GM12878 (cell line): ENCODE measurements at regions not wholly inside any gene's neighbourhood (a gene's known extent, or its start where the extent isn't known, plus 50 kb on each side); places are given as distances from the start of the nearest gene placed in this dataset.

Source experiments
- ATAC-seq: fragments of 200-7000 bp; cut with Tn5 transposase; 3 replicates; pipeline ENCODE4 v1.9.1; 2020; ENCODE audit warnings: mild to moderate bottlenecking, moderate library complexity
- BruUV-seq: library from RNA; stranded (reverse); fragments of 400-500 nt; replicated peaks from 2 replicates; lab custom pipeline; 2021; lab: Mats Ljungman, UMichigan
- CTCF ChIA-PET: fragments of 300-600 bp; sonication (Branson Sonifier 250); formaldehyde crosslinking; extraction: SDS; loops from one replicate; lab custom pipeline; 2021; ENCODE audit warnings: inconsistent platforms; lab: Yijun Ruan, JAX
- POLR2A ChIA-PET: fragments of 350-600 bp; formaldehyde crosslinking; extraction: SDS; loops from one replicate; lab custom pipeline; 2021; ENCODE audit warnings: inconsistent platforms; lab: Charles Lee
- RAD21 ChIA-PET: fragments of 300-600 bp; sonication (Branson Sonifier 250); formaldehyde crosslinking; loops from one replicate; lab custom pipeline; 2023; ENCODE audit warnings: antibody characterized with exemption; ENCODE audit not compliant: unreplicated experiment; lab: Charles Lee
- SMC1A ChIA-PET: fragments of 300-600 bp; sonication (Branson Sonifier 250); formaldehyde crosslinking; loops from one replicate; lab custom pipeline; 2023; ENCODE audit not compliant: unreplicated experiment, uncharacterized antibody; lab: Charles Lee
- DNase-seq: peaks from one replicate; pipeline ENCODE4 v3.0.0-alpha.2; 2011; ENCODE audit warnings: low read depth, low spot score
- FAIRE-seq: peaks from 3 replicates; lab custom pipeline; 2011; peaks lifted over from hg19 to GRCh38; lab: Jason Lieb, UNC
- H2AFZ ChIP-seq: 2 replicates; pipeline ENCODE4 v1.6.0; 2011; ENCODE audit warnings: low read depth, low read length, control low read depth; ENCODE audit not compliant: control insufficient read depth
- H3K27ac ChIP-seq: 2 replicates; pipeline ENCODE4 v1.5.1; 2011; ENCODE audit warnings: control low read depth; ENCODE audit not compliant: control insufficient read depth, insufficient read depth
- H3K27me3 ChIP-seq, 2 experiments: replicated peaks in 1 of 2; 2 replicates each; pipeline versions ENCODE4 v1.6.0 to v1.6.1; 2011; ENCODE audit warnings: low read length in 1 of 2; ENCODE audit not compliant: control insufficient read depth in 2 of 2, insufficient read depth in 2 of 2
- H3K36me3 ChIP-seq, 2 experiments: 2 replicates each; pipeline ENCODE4 v1.5.1; 2011; ENCODE audit warnings: low read length in 1 of 2; ENCODE audit not compliant: control insufficient read depth in 2 of 2, insufficient read depth in 2 of 2
- H3K4me1 ChIP-seq: 2 replicates; pipeline ENCODE4 v1.6.1; 2011; ENCODE audit warnings: mild to moderate bottlenecking, low read length, moderate library complexity, mixed read lengths; ENCODE audit not compliant: control insufficient read depth, insufficient read depth
- H3K4me2 ChIP-seq: 2 replicates; pipeline ENCODE4 v1.6.0; 2011; ENCODE audit warnings: control low read depth; ENCODE audit not compliant: control insufficient read depth, insufficient read depth
- H3K4me3 ChIP-seq: fragments of 200-600 bp; sonication (generic); 2 replicates; pipeline ENCODE4 v1.5.1; 2016
- H3K79me2 ChIP-seq: 2 replicates; pipeline ENCODE4 v1.6.0; 2011; ENCODE audit warnings: low read length; ENCODE audit not compliant: control insufficient read depth, insufficient read depth
- H3K9ac ChIP-seq: 2 replicates; pipeline ENCODE4 v1.8.0; 2011; ENCODE audit warnings: low read length, control low read depth, mixed read lengths; ENCODE audit not compliant: control insufficient read depth, insufficient read depth
- H3K9me3 ChIP-seq: replicated peaks from 3 replicates; pipeline ENCODE4 v1.5.1; 2011; ENCODE audit warnings: mild to moderate bottlenecking, low read length; ENCODE audit not compliant: control insufficient read depth, insufficient read depth
- H4K20me1 ChIP-seq: 2 replicates; pipeline ENCODE4 v1.6.0; 2011; ENCODE audit not compliant: control insufficient read depth, insufficient read depth
- IKZF2 ChIP-seq, 2 experiments: fragments of 450-650 bp; IDR thresholded peaks; 2 replicates each; pipeline ENCODE4 v1.6.1; 2017; ENCODE audit warnings: mild to moderate bottlenecking in 2 of 2, moderate library complexity in 2 of 2
- IRF5 ChIP-seq: fragments of 450-650 bp; IDR thresholded peaks from 2 replicates; pipeline ENCODE4 v1.6.1; 2017; ENCODE audit warnings: borderline replicate concordance
- LARP7 ChIP-seq: fragments of 450-650 bp; IDR thresholded peaks from 2 replicates; pipeline ENCODE4 v1.6.1; 2017; ENCODE audit warnings: mild to moderate bottlenecking
- MEF2A ChIP-seq: IDR thresholded peaks from 2 replicates; pipeline ENCODE4 v1.6.1; 2011; ENCODE audit warnings: low read depth, mild to moderate bottlenecking, low read length, moderate library complexity; ENCODE audit not compliant: insufficient read depth
- MEF2B ChIP-seq: fragments of 450-650 bp; IDR thresholded peaks from 2 replicates; pipeline ENCODE4 v1.6.1; 2018; ENCODE audit warnings: mild to moderate bottlenecking, moderate library complexity; ENCODE audit not compliant: partially characterized antibody, poor library complexity, severe bottlenecking
- MXI1 ChIP-seq: fragments of 150-350 bp; IDR thresholded peaks from 2 replicates; pipeline ENCODE4 v1.6.1; 2011; ENCODE audit warnings: low read depth, mild to moderate bottlenecking, inconsistent platforms, low read length, improper control_type of control experiment
- POLR2A ChIP-seq: IDR thresholded peaks from 2 replicates; pipeline ENCODE4 v1.6.1; 2011; ENCODE audit warnings: low read depth, mild to moderate bottlenecking, low read length
- RAD51 ChIP-seq: fragments of 450-650 bp; IDR thresholded peaks from 2 replicates; pipeline ENCODE4 v1.6.1; 2016; ENCODE audit warnings: moderate library complexity, mild to moderate bottlenecking, inconsistent platforms
- RBBP5 ChIP-seq: fragments of 200-600 bp; sonication (generic); conservative IDR thresholded peaks from 2 replicates; pipeline ENCODE4 v1.6.1; 2016
- SMAD1 ChIP-seq: fragments of 450-650 bp; IDR thresholded peaks from 2 replicates; pipeline ENCODE4 v1.6.1; 2018; ENCODE audit warnings: mild to moderate bottlenecking, low read depth; ENCODE audit not compliant: partially characterized antibody
- SREBF2 ChIP-seq: IDR thresholded peaks from 2 replicates; pipeline ENCODE4 v1.6.1; 2012; ENCODE audit warnings: mild to moderate bottlenecking, low read length
- TCF12 ChIP-seq: IDR thresholded peaks from 2 replicates; pipeline ENCODE4 v1.6.1; 2011; ENCODE audit warnings: low read depth, mild to moderate bottlenecking, low read length
- ZNF384 ChIP-seq: IDR thresholded peaks from 2 replicates; pipeline ENCODE4 v1.6.1; 2012; ENCODE audit warnings: low read depth, mild to moderate bottlenecking, low read length, improper control_type of control experiment, borderline replicate concordance
- WGBS: methylation state at CpG from one replicate; pipeline ENCODE4 v1.1.6; 2016; ENCODE audit warnings: low lambda C conversion rate; ENCODE audit not compliant: insufficient replicate concordance, insufficient coverage; ENCODE audit errors: missing lambda C conversion rate; 5-methylcytosine and 5-hydroxymethylcytosine counted together
- in situ Hi-C: fragments of 300-500 bp; cut with MboI; formaldehyde crosslinking; loops from 9 replicates; pipeline ENCODE4 v1.14.3; 2018; ENCODE audit warnings: mixed read lengths
- intact Hi-C: fragments of 100-400 bp; cut with micrococcal nuclease; formaldehyde crosslinking; loops from one replicate; pipeline ENCODE4 v1.14.2; 2022; ENCODE audit not compliant: unreplicated experiment

GRCh38 chr16:16830973-16831372, 452.0 kb downstream of the NPIPA7 start:
- RAD21 ChIA-PET, result no interaction called here
- H3K79me2 ChIP-seq, result no peaks in the 10 kb centered on the region
- TF ChIP-seq LARP7 (no peak), IRF5 (no peak), RBBP5 (no peak), IKZF2 (IDR thresholded peaks at IDR 0.05) (no peak), SREBF2 (no peak), MXI1 (no peak), MEF2A (no peak), RAD51 (no peak), TCF12 (no peak), ZNF384 (no peak), POLR2A (no peak), MEF2B (no peak), SMAD1 (no peak)
- POLR2A ChIA-PET, result no interaction called here
- H2AFZ ChIP-seq, result no peak overlapping the region
- no TSS peak for BruUV-seq
- no peak for DNase-seq
- no peaks in the 10 kb centered on the region for H3K36me3 ChIP-seq
- CTCF ChIA-PET, result no interaction called here
- H3K4me2 ChIP-seq, result no peak overlapping the region
- intact Hi-C loops, result no loop called here
- WGBS, result 14% methylated on average over 2 of the region's 2 CpGs
- H3K9ac ChIP-seq, result no peak overlapping the region
- no peaks in the 10 kb centered on the region for H3K4me1 ChIP-seq
- ATAC-seq, result no peak
- H4K20me1 ChIP-seq, result no peaks in the 10 kb centered on the region
- FAIRE-seq, result no peak
- in situ Hi-C loops, result no loop called here
- SMC1A ChIA-PET, result interaction anchor here (1.5 kb wide), 1 partner anchor 30 kb away, joined by 3 read pairs; no protein-coding TSS in a partner anchor
- no peak overlapping the region for H3K4me3 ChIP-seq
- H3K27ac ChIP-seq, result no peak overlapping the region
- no peaks in the 10 kb centered on the region for H3K27me3 ChIP-seq
- H3K9me3 ChIP-seq, result no peaks in the 10 kb centered on the region
